GM21360 (cell line): ENCODE measurements at regions not wholly inside any gene's neighbourhood (a gene's known extent, or its start where the extent isn't known, plus 50 kb on each side); places are given as distances from the start of the nearest gene placed in this dataset.
"Not testable (repeated sequence)": the region's sequence is repeated elsewhere in the genome, so short reads cannot be mapped to it uniquely, and the experiment has no call there.

Source experiments
- ATAC-seq: cut with Tn5 transposase; IDR thresholded peaks from one replicate; pipeline ENCODE4 v1.9.1; 2021; ENCODE audit warnings: mild to moderate bottlenecking, moderate library complexity; ENCODE audit not compliant: unreplicated experiment

DNA sequence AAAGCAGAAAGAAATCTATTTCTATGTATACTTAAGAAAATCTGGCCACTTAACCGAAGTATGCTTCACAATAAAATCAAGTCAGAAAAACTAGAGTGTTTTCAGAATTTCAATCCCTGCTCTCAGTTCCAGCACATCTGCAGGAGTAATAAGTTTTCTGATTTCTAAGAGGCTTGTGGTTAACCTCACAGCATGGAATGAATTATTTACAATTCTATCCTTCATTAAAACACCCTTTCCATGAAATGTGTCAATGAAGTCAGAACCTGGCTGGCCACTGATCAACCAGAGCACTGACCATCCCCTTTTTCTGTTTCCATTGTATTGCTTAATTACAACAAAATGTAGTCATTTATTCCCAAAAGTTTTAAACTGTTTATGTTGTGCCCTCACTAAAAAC lies 781.4 kb upstream of the INTU start:
- ATAC-seq, result no peak

DNA sequence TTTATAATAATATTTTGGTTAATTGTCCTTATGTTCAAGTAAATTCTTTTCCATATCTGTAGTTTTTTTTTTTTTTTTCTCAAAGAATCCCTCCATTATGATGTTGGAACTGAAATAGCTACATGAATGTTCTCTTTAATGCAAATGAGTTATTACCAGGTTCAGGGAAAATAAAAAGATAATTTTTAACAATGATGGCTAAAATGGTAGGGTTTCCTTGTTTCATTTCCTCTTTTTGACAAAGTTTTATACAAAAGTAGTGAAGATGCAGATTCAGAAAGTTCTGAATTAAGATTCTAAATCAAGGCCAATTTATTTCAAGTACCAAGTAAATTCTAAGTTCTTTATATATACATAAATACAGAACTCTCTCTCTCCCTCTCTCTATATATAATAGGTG lies 779.0 kb upstream of the INTU start:
- ATAC-seq, result no peak

DNA sequence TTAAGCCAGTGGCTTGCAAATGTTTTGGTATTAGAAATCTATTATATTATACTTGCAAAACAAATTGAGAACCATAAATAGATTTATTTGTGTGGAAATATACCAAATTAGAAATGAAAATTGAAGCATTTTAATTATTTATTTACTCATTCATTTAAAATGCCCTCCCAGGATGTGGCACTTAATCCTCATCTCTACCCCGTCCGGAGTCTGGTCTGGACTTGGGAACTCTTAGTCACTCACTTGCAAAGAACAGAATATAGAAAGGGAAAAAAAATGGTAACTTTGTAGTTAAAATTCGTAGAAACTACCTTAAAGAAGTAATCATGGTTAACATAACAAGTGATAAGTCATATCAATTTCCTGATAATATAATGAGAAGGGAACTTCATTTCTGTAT lies 775.9 kb upstream of the INTU start:
- ATAC-seq, result no peak

DNA sequence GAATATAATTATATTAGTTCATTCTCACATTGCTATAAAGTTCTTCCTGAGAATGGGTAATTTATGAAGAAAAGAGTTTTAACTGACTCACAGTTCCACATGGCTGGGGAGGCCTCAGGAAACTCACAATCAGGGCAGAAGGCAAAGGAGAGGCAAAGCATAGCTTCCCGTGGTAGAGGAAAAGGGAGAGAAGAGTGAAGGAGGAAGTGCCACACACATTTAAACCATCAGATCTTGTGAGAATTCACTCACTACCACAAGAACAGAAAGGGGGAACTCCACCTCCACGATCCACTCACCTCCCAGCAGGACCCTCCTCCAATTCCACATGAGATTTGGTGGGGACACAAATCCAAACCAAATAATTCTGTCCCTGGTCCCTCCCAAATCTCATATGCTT lies 773.4 kb upstream of the INTU start:
- no peak for ATAC-seq

DNA sequence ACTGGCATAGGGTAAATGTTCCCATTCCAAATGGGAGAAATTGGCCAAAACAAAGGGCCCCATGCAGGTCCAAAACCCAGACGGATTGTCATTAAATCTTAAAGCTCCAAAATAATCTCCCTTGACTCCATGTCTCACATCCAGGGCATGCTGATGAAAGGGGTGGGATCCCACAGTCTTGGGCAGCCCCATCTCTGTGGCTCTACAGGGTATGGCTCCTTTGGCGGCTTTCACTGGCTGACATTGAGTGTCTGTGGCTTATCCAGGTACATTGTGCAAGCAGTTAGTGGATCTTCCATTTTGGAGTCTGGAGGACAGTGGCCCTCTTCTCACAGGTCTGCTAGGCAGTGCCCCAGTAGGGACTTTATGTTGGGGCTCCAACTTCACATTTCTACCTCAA lies 772.9 kb upstream of the INTU start:
- no peak for ATAC-seq

DNA sequence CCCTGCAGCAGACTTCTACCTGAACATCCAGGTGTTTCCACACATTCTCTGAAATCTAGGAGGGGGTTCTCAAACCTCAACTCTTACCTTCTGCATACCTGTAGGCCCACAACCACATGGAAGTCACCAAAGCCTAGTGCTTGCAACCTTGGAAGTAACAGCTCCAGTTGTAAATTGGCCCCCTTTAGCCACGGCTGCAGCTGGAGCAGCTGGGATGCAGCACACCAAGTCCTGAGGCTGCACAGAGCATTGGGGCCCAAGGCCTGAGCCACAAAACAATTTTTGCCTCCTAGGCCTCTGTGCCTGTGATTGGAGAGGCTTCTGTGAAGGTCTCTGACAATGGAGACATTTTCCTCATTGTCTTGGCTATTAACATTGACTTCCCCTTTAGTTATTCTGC lies 772.4 kb upstream of the INTU start:
- no peak for ATAC-seq

DNA sequence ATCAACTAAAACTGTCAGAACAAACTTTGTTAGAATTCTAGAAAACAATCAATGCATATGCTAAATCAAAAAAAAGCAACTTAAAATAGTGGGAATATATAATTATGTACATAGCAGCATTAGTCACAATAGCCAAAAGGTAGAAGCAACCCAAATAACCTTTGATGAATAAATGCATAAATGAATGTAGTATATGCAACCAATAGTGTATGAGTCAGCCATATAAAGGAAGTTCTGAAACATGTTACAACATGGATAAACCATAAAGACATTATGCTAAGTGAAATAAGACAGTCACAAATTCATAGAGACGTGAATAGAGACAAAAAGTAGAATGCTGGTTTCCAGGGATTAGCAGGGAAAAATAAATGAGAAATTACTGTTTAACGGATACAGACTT lies 762.8 kb upstream of the INTU start:
- no peak for ATAC-seq

DNA sequence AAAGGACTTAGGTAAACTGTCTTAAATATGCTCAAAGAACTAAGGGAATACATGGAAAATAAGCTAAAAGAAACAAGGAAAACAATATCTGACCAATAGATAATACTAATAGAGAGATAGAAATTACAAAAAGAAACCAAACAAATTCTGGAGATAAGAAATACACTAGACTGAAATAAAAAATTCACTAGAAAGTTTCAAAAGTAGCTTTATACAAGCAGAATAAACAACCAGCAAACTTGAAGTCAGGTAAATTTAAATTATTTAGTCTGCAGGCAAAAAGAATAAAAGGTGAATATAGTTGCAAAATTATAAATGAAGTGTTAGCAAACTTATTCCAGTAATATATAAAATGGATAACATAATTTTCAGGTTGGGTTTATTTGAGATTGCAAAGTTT lies 760.9 kb upstream of the INTU start:
- no peak for ATAC-seq

DNA sequence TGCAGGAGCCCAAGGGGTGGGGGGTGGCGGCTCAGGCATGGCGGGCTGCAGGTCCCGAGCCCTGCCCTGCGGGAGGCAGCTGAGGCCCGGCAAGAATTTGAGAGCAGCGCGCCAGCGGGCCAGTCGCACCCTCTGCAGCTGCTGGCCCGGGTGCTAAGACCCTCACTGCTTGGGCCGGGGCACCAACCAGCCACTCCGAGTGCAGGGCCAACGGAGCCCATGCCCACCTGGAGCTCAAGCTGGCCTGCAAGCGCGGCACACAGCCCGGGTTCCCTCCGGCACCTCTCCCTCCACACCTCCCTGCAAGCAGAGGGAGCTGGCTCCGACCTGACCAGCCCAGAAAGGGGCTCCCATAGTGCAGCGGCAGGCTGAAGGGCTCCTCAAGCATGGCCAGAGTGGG lies 758.2 kb upstream of the INTU start:
- ATAC-seq, result no peak

DNA sequence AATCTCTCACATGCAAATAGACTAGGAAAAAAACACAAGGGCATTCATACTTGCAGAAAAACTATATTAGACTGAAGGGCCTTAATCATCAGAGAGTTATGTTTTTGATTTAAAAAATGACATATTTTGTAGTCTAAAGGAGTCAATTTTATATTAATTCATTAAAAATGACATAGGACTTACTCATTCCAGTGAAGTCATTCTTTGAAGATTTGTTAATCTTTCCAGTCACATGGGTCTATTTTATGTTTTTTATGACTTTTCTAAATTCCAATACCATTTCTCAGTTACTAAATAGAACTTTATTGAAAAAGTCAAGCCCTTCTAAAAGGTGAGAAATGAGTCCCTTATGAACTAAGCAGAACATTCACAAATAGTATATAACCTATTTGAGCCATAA lies 743.8 kb upstream of the INTU start:
- ATAC-seq, result no peak

DNA sequence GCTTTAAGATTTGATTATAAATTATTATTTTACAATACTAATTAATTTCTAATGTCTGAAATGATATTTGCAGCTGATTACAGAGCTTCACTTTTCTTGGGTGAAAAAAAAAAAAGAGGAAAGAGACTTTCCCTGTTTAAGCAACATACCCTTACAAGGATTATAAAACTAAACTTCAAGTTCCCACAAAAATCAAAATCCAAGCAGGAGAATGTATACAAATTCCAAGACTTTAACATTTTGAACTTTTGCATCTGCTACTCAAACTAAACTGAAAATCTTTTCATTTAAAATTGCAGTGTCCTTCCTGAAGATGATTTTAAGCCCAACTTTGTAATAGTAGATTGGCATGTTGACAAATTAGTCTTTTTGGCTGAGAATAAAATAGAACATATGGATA lies 742.4 kb upstream of the INTU start:
- ATAC-seq, result no peak

DNA sequence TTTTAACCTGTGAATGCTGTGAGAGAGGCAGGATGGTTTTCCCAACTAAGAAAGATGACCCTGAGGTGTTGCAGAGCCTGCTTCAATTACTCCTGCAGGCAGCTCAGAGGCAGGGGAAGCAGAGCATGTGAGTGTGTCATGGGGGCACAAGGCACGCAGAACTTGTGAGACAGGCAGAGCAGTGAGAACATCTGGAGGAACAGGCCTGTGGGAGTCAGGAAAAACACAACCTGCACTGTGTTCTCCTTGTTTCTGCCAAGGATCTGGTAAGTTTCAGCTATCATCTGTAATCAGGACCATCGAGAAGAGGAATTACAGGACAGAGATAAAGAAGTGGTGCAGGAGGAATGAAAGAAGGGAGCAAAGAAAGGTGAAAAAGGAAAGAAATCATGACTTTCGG lies 741.8 kb upstream of the INTU start:
- no peak for ATAC-seq

DNA sequence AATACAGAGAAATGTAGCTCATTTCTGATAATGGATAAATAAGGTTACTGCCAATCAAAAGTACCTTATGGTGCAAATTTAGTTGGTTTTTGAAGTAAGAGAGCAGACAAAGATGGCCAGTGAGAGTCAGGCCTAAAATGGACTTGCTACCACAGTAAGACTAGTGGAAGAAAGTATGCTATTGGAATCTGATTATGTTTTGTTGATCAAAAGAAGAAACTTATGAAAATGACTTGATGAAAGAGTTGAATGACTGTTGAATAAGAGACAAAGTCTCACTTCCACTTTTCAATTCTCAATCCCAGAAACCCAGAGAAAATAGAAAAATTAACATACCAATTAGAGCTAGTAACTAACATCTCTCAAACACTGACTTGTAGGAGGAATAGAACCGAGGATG lies 737.8 kb upstream of the INTU start:
- ATAC-seq, result no peak

DNA sequence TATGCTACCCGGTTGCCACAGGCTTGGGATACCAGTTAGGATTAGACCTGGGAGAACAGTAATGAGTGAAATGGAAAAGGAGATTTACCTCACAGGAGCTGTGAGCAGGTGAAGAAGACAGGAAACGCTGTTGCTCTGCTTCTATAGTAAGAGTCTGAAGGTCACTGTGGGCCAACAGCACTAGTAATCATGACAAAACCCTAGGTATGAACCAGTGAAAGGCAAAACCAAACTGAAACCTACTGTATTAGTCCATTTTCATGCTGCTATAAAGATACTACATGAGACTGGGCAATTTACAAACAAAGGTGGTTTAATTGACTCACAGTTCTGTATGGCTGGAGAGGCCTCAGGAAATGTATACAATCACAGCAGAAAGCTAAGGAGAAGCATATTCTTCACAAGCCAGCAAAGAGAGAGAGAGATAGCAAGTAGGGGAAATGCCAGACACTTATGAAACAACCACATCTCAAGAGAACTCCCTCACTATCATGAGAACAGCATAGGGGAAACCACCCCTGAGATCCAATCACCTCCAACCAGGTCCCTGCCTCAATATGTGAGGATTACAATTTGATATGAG lies 736.7 kb upstream of the INTU start:
- ATAC-seq, result no peak

DNA sequence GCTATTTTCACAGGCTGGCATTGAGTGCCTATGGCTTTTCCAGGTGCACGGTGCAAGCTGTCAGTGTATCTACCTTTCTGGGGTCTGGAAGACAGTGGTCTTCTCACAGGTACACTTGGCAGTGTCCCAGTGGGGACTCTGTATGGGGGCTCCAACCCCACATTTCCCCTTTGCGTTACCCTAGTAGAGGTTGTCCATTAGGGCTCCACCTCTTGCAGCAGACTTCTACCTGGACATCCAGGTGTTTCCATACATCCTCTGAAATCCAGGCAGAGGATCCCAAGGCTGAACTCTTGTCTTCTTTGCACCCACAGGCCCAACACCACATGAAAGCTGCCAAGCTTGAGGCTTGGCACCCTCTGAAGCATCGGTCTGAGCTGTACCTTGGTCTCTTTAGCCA lies 735.7 kb upstream of the INTU start:
- no peak for ATAC-seq

DNA sequence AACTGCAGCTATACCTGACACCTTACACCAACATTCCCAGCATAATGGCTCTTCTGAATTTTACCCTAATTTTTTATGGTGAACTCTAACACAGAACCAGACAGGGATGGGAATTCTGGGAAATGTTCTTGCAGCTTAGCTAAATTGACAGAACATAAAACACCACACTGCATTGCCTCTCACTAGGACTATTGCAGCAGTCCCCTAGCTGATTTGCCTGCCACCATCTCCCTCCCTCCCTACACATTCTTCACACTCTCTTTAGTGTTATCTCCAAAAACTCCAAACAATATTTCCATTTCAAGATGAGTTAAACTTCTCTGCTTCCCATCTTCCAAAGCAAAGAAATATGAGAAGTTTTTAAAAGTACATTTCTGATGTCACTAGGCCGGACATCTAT lies 733.9 kb upstream of the INTU start:
- ATAC-seq, result no peak

DNA sequence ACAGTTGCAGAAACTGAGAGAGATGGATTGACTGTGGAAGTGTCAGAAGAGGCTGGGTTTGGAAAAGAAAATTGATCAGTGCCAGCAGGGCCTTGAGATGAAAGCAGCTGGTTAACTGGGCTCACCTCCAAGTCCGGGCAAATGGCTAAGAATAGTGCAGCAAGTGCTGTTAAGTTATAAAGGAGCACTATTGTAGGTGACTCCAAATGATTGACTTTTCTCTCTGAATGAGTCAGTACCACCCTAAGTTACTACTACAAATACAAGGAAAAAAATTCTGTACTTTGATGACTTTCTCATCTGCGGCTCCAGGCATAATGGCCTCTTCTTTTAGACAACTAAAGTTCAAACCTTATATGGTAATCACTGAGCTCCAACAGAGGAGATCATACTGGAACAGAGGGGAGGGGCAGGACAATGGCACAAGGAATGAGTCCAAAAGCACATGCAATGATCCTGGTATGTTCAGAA lies 733.4 kb upstream of the INTU start:
- ATAC-seq, result no peak

DNA sequence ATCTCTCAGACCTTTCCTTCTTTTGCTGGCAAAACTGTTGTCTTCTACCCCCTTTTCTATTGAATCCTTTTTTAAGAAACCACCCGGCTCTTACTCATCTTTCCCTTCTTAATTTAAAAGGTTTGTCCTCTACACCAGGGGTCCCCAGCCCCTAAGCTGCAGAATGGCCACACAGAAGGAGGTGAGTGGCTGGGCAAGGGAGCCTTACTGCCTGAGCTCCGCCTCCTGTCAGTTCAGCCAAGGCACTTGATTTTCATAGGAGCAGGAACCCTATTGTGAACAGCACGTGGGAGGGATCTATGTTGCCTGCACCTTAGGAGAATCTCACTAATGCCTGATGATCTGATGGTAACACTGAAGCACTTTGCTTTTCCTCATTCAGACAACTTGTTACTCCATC lies 726.3 kb upstream of the INTU start:
- ATAC-seq, result no peak

DNA sequence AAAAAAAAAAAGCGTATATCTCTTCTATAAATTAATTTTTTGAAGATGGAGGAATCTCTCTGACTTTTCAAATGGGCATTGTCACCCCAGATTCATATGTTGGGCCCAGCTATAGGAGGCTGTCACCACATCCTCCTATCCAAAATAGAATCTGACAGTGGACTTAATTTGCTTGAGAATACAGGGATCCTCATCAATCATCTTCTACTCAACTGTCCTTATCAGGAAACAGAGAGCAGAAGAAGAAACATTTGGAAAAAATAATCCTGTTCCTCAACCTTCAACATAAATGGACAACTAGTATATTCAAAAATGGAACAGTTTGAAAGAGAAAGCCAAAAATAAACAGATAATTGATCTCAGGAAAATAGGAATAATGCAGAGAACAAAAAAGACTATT lies 725.4 kb upstream of the INTU start:
- ATAC-seq, result no peak

DNA sequence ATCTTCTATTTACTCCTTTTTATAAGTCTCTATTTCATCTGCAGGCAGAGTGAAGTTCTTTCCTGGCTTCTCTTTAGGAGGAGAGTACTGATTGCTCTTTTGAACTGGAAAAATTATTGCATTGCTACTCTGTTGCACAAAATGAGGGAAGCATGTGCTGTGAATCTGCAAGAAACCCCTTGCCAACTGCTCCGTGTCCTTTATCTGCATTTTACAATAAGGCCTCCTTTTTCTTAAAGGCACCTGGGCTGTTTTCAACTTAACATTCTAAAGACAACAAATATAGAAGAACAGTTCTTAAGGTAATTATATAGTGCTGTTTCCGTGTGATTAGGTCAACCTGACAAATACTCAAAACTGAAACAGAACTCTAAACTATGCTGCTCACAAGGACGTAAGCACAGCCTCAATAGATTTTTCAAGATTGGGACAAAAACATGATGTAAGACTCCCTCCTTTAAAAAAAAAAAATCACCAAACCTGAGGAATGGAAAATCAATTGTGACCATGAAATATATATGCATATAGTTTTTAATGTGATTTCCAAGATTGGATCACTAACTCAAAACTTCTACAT lies 716.6 kb upstream of the INTU start:
- ATAC-seq, result no peak

DNA sequence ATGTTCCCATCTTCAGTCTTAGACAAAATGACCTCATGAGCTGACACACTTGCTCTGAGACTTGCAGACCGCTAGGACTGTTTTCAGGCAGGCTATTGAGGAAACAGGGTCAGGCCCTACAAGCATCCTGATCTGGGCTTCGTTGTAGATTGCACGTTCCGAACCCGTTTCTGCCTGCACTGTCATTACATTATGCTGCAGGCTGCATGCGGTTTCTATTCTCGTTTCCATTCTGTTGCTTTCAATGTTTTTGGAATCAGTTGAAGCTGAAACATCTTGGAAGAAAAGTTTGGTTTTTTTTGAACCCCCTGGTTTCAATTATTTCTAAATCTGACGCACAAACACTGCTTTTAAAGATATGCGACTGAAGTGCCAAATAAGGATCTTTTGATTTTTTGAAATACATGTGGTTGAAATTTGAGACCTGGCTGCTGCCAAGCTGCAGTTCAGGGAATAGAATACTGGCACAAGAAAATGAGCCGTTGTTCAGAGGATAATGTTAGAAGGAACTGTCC lies 716.1 kb upstream of the INTU start:
- ATAC-seq, result no peak

DNA sequence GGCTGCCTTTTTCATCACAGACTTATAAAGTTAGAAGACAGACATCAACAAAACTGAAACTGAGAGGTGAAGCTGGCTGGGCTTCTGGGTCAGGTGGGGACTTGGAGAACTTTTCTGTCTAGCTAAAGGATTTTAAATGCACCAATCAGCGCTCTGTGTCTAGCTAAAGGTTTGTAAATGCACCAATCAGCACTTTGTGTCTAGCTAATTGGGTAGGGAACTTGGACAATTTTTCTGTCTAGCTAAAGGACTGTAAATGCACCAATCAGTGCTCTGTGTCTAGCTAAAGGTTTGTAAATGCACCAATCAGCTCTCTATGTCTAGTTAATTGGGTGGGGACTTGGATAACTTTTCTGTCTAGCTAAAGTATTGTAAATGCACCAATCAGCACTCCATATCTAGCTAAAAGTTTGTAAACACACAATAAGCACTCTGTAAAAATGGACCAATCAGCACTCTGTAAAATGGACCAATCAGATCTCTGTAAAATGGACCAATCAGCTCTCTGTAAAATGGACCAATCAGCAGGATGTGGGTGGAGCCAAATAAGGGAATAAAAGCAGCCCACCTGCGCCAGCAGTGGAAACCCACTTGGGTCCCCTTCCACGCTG lies 710.3 kb upstream of the INTU start:
- not testable (repeated sequence) for ATAC-seq

DNA sequence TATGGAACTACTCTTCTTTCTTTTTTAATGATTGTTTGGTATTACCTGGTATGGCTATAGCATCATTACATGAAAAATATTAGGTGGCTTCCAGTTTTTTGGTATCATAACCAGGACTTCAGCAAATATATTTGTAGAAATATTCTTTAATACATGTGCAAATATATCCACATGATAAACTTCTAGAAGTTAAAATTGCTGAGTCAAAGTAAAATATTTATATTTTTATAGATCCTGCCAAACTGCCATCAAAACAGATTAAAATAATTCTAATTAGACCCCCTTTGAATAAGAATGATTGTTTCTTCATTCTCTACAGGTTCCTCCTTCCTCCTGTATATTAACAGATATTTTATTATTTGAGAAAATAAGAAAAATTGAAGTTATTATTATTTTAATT lies 708.5 kb upstream of the INTU start:
- no peak for ATAC-seq
